HL-60 (cell line): ENCODE measurements at regions not wholly inside any gene's neighbourhood (a gene's known extent, or its start where the extent isn't known, plus 50 kb on each side); places are given as distances from the start of the nearest gene placed in this dataset.

Source experiments
- DNase-seq, 2 experiments: peaks; one replicate each; pipeline ENCODE4 v3.0.0-alpha.2; 2010 to 2020; ENCODE audit warnings: low read depth in 1 of 2, low spot score in 1 of 2
- H3K27ac ChIP-seq: fragments of 250-450 bp; sonication (Bioruptor Pico); replicated peaks from 2 replicates; pipeline ENCODE4 v1.5.1; 2020; ENCODE audit warnings: mild to moderate bottlenecking, moderate library complexity
- H3K27me3 ChIP-seq: fragments of 250-450 bp; sonication (Bioruptor Pico); 2 replicates; pipeline ENCODE4 v1.5.1; 2021; ENCODE audit warnings: mild to moderate bottlenecking, moderate library complexity; ENCODE audit not compliant: insufficient read depth, poor library complexity, severe bottlenecking
- H3K4me3 ChIP-seq: replicated peaks from 2 replicates; pipeline ENCODE4 v1.5.1; 2011; ENCODE audit warnings: mild to moderate bottlenecking, control low read depth, low read length; ENCODE audit not compliant: insufficient read depth
- GABPA ChIP-seq: IDR thresholded peaks from 2 replicates; pipeline ENCODE4 v1.6.1; 2012; ENCODE audit warnings: low read depth
- POLR2AphosphoS5 ChIP-seq: IDR thresholded peaks from 2 replicates; pipeline ENCODE4 v1.6.1; 2012; ENCODE audit warnings: low read depth
- SPI1 ChIP-seq: IDR thresholded peaks from 2 replicates; pipeline ENCODE4 v1.6.1; 2012; ENCODE audit warnings: low read depth, mild to moderate bottlenecking, borderline replicate concordance
- TF ChIP-seq, protein P1 (sequence below): IDR thresholded peaks from 2 replicates; pipeline ENCODE4 v1.6.1; 2012; ENCODE audit warnings: low read depth; ENCODE audit not compliant: insufficient replicate concordance
- TF ChIP-seq, protein P2 (sequence below): IDR thresholded peaks from one replicate; pipeline ENCODE4 v1.5.1; 2011; ENCODE audit warnings: low read length, control low read depth, inconsistent platforms; ENCODE audit not compliant: insufficient read depth

DNA sequence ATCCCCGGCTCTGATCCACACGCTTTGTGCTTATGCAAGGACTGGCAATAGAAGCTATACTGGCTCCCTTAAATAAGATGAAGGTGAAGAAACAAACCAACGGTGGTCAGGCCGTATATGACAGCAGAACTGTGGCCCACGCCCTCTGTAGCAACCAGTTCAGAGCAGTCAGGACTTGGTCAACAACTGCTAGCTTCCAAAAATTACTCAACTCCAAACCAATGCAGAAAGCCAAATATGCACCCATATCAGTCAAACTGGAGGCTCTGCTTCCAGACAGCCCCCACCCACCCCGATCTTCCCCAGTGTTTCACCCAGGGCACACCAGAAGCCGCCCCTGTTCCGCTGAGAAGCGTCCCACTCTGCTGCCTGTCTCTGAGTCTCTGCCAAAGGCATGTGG, 222.3 kb upstream of the MGMT start:
- TF ChIP-seq GABPA (no peak), POLR2AphosphoS5 (no peak), SPI1 (no peak)
- TF ChIP-seq, protein P1, sequence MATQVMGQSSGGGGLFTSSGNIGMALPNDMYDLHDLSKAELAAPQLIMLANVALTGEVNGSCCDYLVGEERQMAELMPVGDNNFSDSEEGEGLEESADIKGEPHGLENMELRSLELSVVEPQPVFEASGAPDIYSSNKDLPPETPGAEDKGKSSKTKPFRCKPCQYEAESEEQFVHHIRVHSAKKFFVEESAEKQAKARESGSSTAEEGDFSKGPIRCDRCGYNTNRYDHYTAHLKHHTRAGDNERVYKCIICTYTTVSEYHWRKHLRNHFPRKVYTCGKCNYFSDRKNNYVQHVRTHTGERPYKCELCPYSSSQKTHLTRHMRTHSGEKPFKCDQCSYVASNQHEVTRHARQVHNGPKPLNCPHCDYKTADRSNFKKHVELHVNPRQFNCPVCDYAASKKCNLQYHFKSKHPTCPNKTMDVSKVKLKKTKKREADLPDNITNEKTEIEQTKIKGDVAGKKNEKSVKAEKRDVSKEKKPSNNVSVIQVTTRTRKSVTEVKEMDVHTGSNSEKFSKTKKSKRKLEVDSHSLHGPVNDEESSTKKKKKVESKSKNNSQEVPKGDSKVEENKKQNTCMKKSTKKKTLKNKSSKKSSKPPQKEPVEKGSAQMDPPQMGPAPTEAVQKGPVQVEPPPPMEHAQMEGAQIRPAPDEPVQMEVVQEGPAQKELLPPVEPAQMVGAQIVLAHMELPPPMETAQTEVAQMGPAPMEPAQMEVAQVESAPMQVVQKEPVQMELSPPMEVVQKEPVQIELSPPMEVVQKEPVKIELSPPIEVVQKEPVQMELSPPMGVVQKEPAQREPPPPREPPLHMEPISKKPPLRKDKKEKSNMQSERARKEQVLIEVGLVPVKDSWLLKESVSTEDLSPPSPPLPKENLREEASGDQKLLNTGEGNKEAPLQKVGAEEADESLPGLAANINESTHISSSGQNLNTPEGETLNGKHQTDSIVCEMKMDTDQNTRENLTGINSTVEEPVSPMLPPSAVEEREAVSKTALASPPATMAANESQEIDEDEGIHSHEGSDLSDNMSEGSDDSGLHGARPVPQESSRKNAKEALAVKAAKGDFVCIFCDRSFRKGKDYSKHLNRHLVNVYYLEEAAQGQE: no peak
- TF ChIP-seq, protein P2, sequence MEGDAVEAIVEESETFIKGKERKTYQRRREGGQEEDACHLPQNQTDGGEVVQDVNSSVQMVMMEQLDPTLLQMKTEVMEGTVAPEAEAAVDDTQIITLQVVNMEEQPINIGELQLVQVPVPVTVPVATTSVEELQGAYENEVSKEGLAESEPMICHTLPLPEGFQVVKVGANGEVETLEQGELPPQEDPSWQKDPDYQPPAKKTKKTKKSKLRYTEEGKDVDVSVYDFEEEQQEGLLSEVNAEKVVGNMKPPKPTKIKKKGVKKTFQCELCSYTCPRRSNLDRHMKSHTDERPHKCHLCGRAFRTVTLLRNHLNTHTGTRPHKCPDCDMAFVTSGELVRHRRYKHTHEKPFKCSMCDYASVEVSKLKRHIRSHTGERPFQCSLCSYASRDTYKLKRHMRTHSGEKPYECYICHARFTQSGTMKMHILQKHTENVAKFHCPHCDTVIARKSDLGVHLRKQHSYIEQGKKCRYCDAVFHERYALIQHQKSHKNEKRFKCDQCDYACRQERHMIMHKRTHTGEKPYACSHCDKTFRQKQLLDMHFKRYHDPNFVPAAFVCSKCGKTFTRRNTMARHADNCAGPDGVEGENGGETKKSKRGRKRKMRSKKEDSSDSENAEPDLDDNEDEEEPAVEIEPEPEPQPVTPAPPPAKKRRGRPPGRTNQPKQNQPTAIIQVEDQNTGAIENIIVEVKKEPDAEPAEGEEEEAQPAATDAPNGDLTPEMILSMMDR: no peak
- DNase-seq: no peak
- Histone ChIP-seq H3K4me3 (no peak overlapping the region), H3K27ac (no peak overlapping the region), H3K27me3 (no peaks in the 10 kb centered on the region)

DNA sequence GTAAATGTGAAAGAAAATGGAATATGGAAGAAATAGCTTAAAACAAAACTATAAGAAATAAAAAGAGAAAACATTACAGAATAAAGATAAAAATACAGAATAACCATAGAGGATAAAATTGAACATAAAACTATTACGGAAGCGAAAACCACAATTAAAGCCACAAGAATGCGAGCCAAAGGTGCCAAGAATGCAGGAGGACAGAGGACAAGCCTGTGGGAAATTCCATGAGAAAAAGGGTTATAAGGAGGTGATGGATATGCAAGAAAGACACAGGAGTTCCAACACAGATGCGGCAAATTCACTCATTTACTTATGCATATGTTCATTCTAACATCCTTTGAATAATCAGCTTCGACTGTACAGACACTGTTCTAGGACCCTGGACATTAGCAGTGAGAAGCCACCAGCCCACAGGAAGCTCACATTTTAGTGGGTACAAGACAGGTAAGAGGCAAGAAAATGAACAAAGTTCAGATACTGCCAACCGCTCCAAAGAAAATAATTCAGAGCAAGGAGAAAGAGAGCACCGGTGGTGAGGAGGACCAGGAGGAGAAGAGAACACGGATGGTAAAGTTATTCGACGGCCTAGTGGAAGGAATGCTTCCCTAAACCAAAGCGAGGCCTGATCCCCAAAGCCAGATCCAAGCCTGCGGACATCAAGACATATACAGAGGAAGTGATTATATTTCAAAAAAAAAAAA, 213.7 kb upstream of the MGMT start:
- no peaks in the 10 kb centered on the region for H3K27me3 ChIP-seq
- no peak overlapping the region for H3K4me3 ChIP-seq
- DNase-seq: no peak
- no peak for TF ChIP-seq SPI1
- no peak for TF ChIP-seq GABPA
- TF ChIP-seq, protein P1: no peak
- TF ChIP-seq, protein P2: no peak
- no peak for TF ChIP-seq POLR2AphosphoS5
- H3K27ac ChIP-seq: no peak overlapping the region

DNA sequence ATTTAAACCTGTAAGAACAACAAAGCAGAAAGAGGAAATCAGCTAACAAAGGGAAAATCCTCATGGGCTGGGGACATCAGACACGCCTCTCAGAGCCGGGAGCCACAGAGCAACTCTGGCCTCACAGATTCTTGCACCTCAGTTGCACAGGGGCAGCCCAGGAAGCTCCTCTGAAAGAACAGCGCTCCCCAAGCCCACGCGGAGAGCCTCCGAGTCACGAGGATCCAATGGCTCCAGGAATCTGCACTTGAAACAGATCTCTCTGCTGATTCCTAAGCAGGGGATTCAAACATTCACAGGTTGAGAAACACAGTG, 213.2 kb upstream of the MGMT start:
- TF ChIP-seq, protein P2: no peak
- no peak for TF ChIP-seq POLR2AphosphoS5
- TF ChIP-seq, protein P1: no peak
- no peak for TF ChIP-seq SPI1
- TF ChIP-seq GABPA: no peak
- Histone ChIP-seq H3K27ac (no peak overlapping the region), H3K4me3 (no peak overlapping the region), H3K27me3 (no peaks in the 10 kb centered on the region)
- no peak for DNase-seq
